HCT116 (cell line): ENCODE measurements at regions not wholly inside any gene's neighbourhood (a gene's known extent, or its start where the extent isn't known, plus 50 kb on each side); places are given as distances from the start of the nearest gene placed in this dataset.

ENCODE experiments used
- CBX3 ChIP-seq: IDR thresholded peaks from 2 replicates; pipeline ENCODE4 v1.6.1; 2012; ENCODE audit warnings: low read depth
- CEBPB ChIP-seq: IDR thresholded peaks from 2 replicates; pipeline ENCODE4 v1.6.1; 2012; ENCODE audit warnings: low read depth
- EZH2 ChIP-seq: fragments of 200-600 bp; sonication (generic); IDR thresholded peaks from 2 replicates; pipeline ENCODE4 v1.6.1; 2017; ENCODE audit warnings: antibody characterized with exemption, mixed run types
- EZH2phosphoT487 ChIP-seq: fragments of 200-600 bp; IDR thresholded peaks from 2 replicates; pipeline ENCODE4 v1.6.1; 2018; ENCODE audit warnings: antibody characterized with exemption, borderline replicate concordance
- FOSL1 ChIP-seq: IDR thresholded peaks from 2 replicates; pipeline ENCODE4 v1.6.1; 2012; ENCODE audit warnings: low read depth
- JUND ChIP-seq: IDR thresholded peaks from 2 replicates; pipeline ENCODE4 v1.6.1; 2012
- POLR2A ChIP-seq: IDR thresholded peaks from 2 replicates; pipeline ENCODE4 v1.7.0; 2011; ENCODE audit warnings: borderline replicate concordance; ENCODE audit not compliant: insufficient read depth, insufficient read length; ENCODE audit errors: extremely low read depth
- POLR2AphosphoS5 ChIP-seq: IDR thresholded peaks from 2 replicates; pipeline ENCODE4 v1.6.1; 2011; ENCODE audit warnings: mild to moderate bottlenecking, low read depth, low read length, moderate library complexity
- SRF ChIP-seq: IDR thresholded peaks from 2 replicates; pipeline ENCODE4 v1.6.1; 2012; ENCODE audit warnings: low read depth
- ZNF274 ChIP-seq: fragments of 200-500 bp; sonication (Bioruptor generic); IDR thresholded peaks from 2 replicates; pipeline ENCODE4 v1.6.1; 2014; ENCODE audit warnings: mild to moderate bottlenecking, low read depth, low read length, inconsistent platforms
- TF ChIP-seq, protein P1 (sequence below), 3 experiments: fragments of 200-600 bp in 1 of 3; sonication (generic) in 1 of 3; IDR thresholded peaks in 2 of 3; conservative IDR thresholded peaks in 1 of 3; 2 replicates each; pipeline ENCODE4 v1.5.1; 2012 to 2017; ENCODE audit warnings: low read depth in 2 of 3, low read length in 2 of 3, antibody characterized with exemption in 1 of 3, borderline replicate concordance in 1 of 3, control low read depth in 1 of 3, mild to moderate bottlenecking in 1 of 3, mixed read lengths in 1 of 3, mixed run types in 1 of 3, moderate library complexity in 1 of 3; ENCODE audit not compliant: insufficient read depth in 1 of 3
- TF ChIP-seq, protein P2 (sequence below): IDR thresholded peaks from 2 replicates; pipeline ENCODE4 v1.6.1; 2012; ENCODE audit warnings: low read depth
- TF ChIP-seq, protein P3 (sequence below): IDR thresholded peaks from 2 replicates; pipeline ENCODE4 v1.6.1; 2011; ENCODE audit warnings: mild to moderate bottlenecking, low read length, moderate library complexity; ENCODE audit not compliant: insufficient replicate concordance; ENCODE audit errors: extremely low read depth

DNA sequence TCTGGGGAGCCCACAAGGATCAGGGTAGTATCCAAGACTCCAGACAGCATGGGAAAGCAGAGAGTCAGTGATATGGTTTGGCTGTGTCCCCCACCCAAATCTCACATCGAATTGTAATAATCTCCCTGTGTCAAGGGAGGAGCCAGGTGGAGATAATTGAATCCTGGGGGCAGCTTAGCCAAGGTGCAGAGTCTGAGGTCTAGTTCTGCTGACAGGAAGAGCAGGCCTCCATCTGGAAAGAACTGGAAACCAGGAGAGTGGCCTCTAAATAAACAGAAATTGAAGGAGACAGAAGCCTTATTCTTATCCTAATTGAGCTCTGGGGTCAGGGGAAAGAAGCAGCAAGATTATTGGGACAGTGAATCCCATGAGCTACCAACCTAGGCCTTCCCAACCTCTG lies 146.7 kb upstream of the NRP1 start:
- TF ChIP-seq EZH2 = no peak
- TF ChIP-seq, protein P1, sequence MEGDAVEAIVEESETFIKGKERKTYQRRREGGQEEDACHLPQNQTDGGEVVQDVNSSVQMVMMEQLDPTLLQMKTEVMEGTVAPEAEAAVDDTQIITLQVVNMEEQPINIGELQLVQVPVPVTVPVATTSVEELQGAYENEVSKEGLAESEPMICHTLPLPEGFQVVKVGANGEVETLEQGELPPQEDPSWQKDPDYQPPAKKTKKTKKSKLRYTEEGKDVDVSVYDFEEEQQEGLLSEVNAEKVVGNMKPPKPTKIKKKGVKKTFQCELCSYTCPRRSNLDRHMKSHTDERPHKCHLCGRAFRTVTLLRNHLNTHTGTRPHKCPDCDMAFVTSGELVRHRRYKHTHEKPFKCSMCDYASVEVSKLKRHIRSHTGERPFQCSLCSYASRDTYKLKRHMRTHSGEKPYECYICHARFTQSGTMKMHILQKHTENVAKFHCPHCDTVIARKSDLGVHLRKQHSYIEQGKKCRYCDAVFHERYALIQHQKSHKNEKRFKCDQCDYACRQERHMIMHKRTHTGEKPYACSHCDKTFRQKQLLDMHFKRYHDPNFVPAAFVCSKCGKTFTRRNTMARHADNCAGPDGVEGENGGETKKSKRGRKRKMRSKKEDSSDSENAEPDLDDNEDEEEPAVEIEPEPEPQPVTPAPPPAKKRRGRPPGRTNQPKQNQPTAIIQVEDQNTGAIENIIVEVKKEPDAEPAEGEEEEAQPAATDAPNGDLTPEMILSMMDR (IDR thresholded peaks at IDR 0.05 in 2 of 3, conservative IDR thresholded peaks at IDR 0.05 in 1 of 3; ENCODE audit: borderline replicate concordance in 1 of 3, insufficient read depth in 1 of 3, low read depth in 2 of 3, low read length in 2 of 3) = no peak
- no peak for TF ChIP-seq EZH2phosphoT487
- no peak for TF ChIP-seq JUND
- TF ChIP-seq FOSL1 = no peak
- TF ChIP-seq POLR2A = no peak
- TF ChIP-seq SRF = no peak
- TF ChIP-seq, protein P2, sequence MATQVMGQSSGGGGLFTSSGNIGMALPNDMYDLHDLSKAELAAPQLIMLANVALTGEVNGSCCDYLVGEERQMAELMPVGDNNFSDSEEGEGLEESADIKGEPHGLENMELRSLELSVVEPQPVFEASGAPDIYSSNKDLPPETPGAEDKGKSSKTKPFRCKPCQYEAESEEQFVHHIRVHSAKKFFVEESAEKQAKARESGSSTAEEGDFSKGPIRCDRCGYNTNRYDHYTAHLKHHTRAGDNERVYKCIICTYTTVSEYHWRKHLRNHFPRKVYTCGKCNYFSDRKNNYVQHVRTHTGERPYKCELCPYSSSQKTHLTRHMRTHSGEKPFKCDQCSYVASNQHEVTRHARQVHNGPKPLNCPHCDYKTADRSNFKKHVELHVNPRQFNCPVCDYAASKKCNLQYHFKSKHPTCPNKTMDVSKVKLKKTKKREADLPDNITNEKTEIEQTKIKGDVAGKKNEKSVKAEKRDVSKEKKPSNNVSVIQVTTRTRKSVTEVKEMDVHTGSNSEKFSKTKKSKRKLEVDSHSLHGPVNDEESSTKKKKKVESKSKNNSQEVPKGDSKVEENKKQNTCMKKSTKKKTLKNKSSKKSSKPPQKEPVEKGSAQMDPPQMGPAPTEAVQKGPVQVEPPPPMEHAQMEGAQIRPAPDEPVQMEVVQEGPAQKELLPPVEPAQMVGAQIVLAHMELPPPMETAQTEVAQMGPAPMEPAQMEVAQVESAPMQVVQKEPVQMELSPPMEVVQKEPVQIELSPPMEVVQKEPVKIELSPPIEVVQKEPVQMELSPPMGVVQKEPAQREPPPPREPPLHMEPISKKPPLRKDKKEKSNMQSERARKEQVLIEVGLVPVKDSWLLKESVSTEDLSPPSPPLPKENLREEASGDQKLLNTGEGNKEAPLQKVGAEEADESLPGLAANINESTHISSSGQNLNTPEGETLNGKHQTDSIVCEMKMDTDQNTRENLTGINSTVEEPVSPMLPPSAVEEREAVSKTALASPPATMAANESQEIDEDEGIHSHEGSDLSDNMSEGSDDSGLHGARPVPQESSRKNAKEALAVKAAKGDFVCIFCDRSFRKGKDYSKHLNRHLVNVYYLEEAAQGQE = no peak
- TF ChIP-seq, protein P3, sequence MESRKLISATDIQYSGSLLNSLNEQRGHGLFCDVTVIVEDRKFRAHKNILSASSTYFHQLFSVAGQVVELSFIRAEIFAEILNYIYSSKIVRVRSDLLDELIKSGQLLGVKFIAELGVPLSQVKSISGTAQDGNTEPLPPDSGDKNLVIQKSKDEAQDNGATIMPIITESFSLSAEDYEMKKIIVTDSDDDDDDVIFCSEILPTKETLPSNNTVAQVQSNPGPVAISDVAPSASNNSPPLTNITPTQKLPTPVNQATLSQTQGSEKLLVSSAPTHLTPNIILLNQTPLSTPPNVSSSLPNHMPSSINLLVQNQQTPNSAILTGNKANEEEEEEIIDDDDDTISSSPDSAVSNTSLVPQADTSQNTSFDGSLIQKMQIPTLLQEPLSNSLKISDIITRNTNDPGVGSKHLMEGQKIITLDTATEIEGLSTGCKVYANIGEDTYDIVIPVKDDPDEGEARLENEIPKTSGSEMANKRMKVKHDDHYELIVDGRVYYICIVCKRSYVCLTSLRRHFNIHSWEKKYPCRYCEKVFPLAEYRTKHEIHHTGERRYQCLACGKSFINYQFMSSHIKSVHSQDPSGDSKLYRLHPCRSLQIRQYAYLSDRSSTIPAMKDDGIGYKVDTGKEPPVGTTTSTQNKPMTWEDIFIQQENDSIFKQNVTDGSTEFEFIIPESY = no peak
- no peak for TF ChIP-seq ZNF274
- TF ChIP-seq CEBPB = no peak
- TF ChIP-seq POLR2AphosphoS5 = no peak
- TF ChIP-seq CBX3 = no peak
